ENCODE measurements at regions not wholly inside any gene's neighbourhood (a gene's known extent, or its start where the extent isn't known, plus 50 kb on each side); places are given as distances from the start of the nearest gene placed in this dataset.
"Not testable (repeated sequence)": the region's sequence is repeated elsewhere in the genome, so short reads cannot be mapped to it uniquely, and the experiment has no call there.

DNA sequence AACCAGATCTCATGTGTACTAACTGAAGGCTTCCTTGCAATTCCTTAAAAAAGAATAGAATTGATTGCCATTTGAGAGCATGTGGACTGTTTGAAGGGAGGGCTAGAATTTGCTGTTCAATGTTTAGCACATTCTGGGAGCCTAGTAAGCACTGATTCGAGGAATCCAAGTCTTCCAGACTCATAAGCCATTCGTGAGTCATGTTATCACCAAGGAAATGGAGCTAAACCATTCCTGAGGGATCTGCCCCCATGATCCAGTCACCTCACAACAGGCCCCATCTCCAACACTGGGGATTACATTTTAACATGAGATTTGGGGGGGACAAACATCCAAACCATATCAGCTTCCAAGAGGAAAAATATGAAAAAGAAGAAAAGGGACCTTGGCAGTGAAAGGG lies 276.4 kb downstream of the KCNRG start:
- Histone ChIP-seq H4K20me1 (ENCODE audit: insufficient read depth, low read length) (no peaks in the 10 kb centered on the region), H3K4me1 (ENCODE audit: insufficient read depth, low read length) (peaks cover 6% of the 10 kb centered on the region), H3K9me3 (ENCODE audit: insufficient read depth, low read length, severe bottlenecking) (peaks cover 4% of the 10 kb centered on the region), H3K4me2 (ENCODE audit: insufficient read depth, low read length) (0 out of 2 replicates have a peak overlapping the region, but pooled peaks have one; percentile 12), H3K4me3 (ENCODE audit: low read depth in 1 of 2, low read length in 2 of 2) (no peak overlapping the region), H2AFZ (ENCODE audit: low read depth, low read length) (no peak overlapping the region), H3K27ac (ENCODE audit: low read length) (peak overlapping the region; percentile 7; the same call in 1 of the 2 replicates), H3K79me2 (ENCODE audit: insufficient read depth, low read length) (no peaks in the 10 kb centered on the region), H3K36me3 (ENCODE audit: insufficient read depth, low read length) (no peaks in the 10 kb centered on the region), H3K9ac (ENCODE audit: low read depth, low read length) (no peak overlapping the region), H3K27me3 (ENCODE audit: insufficient read depth, low read length, poor library complexity) (no peaks in the 10 kb centered on the region)
- ATAC-seq (ENCODE audit: insufficient read depth, low read depth), result no peak
- no peak for DNase-seq
- TF ChIP-seq, protein P1, sequence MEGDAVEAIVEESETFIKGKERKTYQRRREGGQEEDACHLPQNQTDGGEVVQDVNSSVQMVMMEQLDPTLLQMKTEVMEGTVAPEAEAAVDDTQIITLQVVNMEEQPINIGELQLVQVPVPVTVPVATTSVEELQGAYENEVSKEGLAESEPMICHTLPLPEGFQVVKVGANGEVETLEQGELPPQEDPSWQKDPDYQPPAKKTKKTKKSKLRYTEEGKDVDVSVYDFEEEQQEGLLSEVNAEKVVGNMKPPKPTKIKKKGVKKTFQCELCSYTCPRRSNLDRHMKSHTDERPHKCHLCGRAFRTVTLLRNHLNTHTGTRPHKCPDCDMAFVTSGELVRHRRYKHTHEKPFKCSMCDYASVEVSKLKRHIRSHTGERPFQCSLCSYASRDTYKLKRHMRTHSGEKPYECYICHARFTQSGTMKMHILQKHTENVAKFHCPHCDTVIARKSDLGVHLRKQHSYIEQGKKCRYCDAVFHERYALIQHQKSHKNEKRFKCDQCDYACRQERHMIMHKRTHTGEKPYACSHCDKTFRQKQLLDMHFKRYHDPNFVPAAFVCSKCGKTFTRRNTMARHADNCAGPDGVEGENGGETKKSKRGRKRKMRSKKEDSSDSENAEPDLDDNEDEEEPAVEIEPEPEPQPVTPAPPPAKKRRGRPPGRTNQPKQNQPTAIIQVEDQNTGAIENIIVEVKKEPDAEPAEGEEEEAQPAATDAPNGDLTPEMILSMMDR (IDR thresholded peaks at IDR 0.05; ENCODE audit: borderline replicate concordance, extremely low read depth, low read length, poor library complexity, severe bottlenecking), result no peak
- TF ChIP-seq EZH2 (IDR thresholded peaks at IDR 0.05; ENCODE audit: borderline replicate concordance, low read depth, low read length, severe bottlenecking), result no peak

DNA sequence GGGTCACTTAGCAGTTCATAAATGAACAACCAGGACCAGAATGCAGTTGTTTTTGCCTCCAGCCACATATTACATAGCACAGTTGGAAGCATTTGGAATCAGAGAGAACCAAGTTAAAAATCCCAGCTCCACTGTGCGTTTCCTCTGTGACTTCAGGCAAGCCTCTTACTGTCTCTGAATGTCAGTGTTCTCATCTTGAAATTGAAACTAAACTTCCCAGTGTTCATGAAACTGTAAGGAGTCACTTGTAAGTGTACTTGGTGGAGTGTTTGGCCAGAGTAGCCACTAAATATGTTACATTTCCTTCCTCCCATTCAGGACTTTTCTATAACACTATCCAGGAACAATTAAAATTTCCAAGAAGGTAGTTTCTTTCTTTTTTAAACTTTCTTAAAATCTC lies 276.8 kb downstream of the KCNRG start:
- Histone ChIP-seq H2AFZ (ENCODE audit: low read depth, low read length) (peak overlapping the region; percentile 5), H3K36me3 (ENCODE audit: insufficient read depth, low read length) (no peaks in the 10 kb centered on the region), H3K27ac (ENCODE audit: low read length) (peak overlapping the region; percentile 7; the same call in 1 of the 2 replicates), H3K9ac (ENCODE audit: low read depth, low read length) (no peak overlapping the region), H3K79me2 (ENCODE audit: insufficient read depth, low read length) (no peaks in the 10 kb centered on the region), H3K4me1 (ENCODE audit: insufficient read depth, low read length) (peaks cover 6% of the 10 kb centered on the region), H3K9me3 (ENCODE audit: insufficient read depth, low read length, severe bottlenecking) (peaks cover 4% of the 10 kb centered on the region), H3K4me2 (ENCODE audit: insufficient read depth, low read length) (peak overlapping the region; percentile 12; the same call in 1 of the 2 replicates), H3K4me3 (ENCODE audit: low read depth in 1 of 2, low read length in 2 of 2) (no peak overlapping the region), H4K20me1 (ENCODE audit: insufficient read depth, low read length) (no peaks in the 10 kb centered on the region), H3K27me3 (ENCODE audit: insufficient read depth, low read length, poor library complexity) (no peaks in the 10 kb centered on the region)
- TF ChIP-seq, protein P1 (IDR thresholded peaks at IDR 0.05; ENCODE audit: borderline replicate concordance, extremely low read depth, low read length, poor library complexity, severe bottlenecking), result no peak
- no peak for TF ChIP-seq EZH2 (IDR thresholded peaks at IDR 0.05; ENCODE audit: borderline replicate concordance, low read depth, low read length, severe bottlenecking)
- DNase-seq (no peak), ATAC-seq (ENCODE audit: insufficient read depth, low read depth) (peak; percentile 22; the same call in 1 of the 3 replicates)

DNA sequence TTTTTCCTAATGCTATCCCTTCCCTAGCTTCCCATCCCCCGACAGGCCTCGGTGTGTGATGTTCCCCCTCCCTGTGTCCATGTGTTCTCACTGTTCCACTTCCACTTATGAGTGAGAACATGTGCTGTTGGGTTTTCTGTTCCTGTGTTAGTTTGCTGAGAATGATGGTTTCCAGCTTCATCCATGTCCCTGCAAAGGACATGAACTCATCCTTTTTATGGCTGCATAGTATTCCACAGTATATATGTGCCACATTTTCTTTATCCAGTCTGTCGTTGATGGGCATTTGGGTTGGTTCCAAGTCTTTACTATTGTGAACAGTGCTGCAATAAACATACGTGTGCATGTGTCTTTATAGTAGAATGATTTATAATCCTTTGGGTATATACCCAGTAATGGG lies 279.2 kb downstream of the KCNRG start:
- not testable (repeated sequence) for H3K9ac ChIP-seq (ENCODE audit: low read depth, low read length); H2AFZ ChIP-seq (ENCODE audit: low read depth, low read length); H3K4me1 ChIP-seq (ENCODE audit: insufficient read depth, low read length); H3K36me3 ChIP-seq (ENCODE audit: insufficient read depth, low read length); H3K4me3 ChIP-seq (ENCODE audit: low read depth in 1 of 2, low read length in 2 of 2); H3K27ac ChIP-seq (ENCODE audit: low read length); H3K4me2 ChIP-seq (ENCODE audit: insufficient read depth, low read length); DNase-seq; H3K9me3 ChIP-seq (ENCODE audit: insufficient read depth, low read length, severe bottlenecking); H3K27me3 ChIP-seq (ENCODE audit: insufficient read depth, low read length, poor library complexity); H3K79me2 ChIP-seq (ENCODE audit: insufficient read depth, low read length); H4K20me1 ChIP-seq (ENCODE audit: insufficient read depth, low read length); ATAC-seq (ENCODE audit: insufficient read depth, low read depth)

DNA sequence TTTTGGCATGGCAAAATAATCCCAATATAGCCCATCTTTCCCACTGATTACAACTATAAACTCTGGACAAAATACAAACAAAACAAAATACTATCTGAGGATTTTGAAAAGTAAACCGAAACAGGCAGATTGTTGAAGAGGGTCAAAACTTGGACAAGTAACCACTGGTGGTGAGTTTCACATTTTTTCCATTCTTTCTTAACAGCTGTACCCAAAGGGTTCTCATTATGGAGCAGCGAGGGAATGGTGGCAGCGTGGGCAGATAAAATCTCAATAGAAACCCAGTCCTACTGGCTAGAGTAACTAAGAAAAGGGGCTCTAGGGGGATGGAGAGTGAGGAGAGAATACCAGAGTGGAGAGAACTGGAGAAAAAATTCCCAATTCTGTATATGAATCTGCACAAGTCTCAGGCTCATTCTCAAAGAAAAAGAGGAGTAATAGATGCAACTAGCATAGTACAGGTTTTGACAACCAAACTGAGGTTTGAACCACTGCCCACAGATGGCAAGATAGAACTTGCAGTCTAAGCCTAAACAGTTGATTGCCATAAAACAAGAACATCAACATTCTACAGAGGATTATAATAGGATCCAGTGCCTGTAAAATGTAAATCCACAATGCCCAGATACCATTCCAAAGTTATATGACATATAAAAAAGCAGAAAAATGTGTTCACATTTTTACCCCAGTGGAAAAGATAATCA lies 284.5 kb downstream of the KCNRG start:
- H3K79me2 ChIP-seq (ENCODE audit: insufficient read depth, low read length), result no peaks in the 10 kb centered on the region
- no peak for DNase-seq

More for the DNA sequence above, 284.5 kb downstream of the KCNRG start:
- ATAC-seq (ENCODE audit: insufficient read depth, low read depth), result no peak
- Histone ChIP-seq H3K27ac (ENCODE audit: low read length) (no peak overlapping the region), H3K4me1 (ENCODE audit: insufficient read depth, low read length) (no peaks in the 10 kb centered on the region), H3K27me3 (ENCODE audit: insufficient read depth, low read length, poor library complexity) (no peaks in the 10 kb centered on the region), H3K4me3 (ENCODE audit: low read depth in 1 of 2, low read length in 2 of 2) (no peak overlapping the region), H4K20me1 (ENCODE audit: insufficient read depth, low read length) (no peaks in the 10 kb centered on the region), H3K9me3 (ENCODE audit: insufficient read depth, low read length, severe bottlenecking) (no peaks in the 10 kb centered on the region), H2AFZ (ENCODE audit: low read depth, low read length) (no peak overlapping the region), H3K9ac (ENCODE audit: low read depth, low read length) (no peak overlapping the region), H3K4me2 (ENCODE audit: insufficient read depth, low read length) (no peak overlapping the region), H3K36me3 (ENCODE audit: insufficient read depth, low read length) (no peaks in the 10 kb centered on the region)
- no peak for TF ChIP-seq EZH2 (IDR thresholded peaks at IDR 0.05; ENCODE audit: borderline replicate concordance, low read depth, low read length, severe bottlenecking)
- TF ChIP-seq, protein P1 (IDR thresholded peaks at IDR 0.05; ENCODE audit: borderline replicate concordance, extremely low read depth, low read length, poor library complexity, severe bottlenecking), result no peak
